Lung microvascular endothelial cell (primary cell): ENCODE measurements at regions not wholly inside any gene's neighbourhood (a gene's known extent, or its start where the extent isn't known, plus 50 kb on each side); places are given as distances from the start of the nearest gene placed in this dataset.
"Not testable (repeated sequence)": the region's sequence is repeated elsewhere in the genome, so short reads cannot be mapped to it uniquely, and the experiment has no call there.

Experiments
- DNase-seq, 2 donors: peaks; one replicate each; pipeline versions ENCODE4 v3.0.0 to v3.0.0-alpha.2; 2010; ENCODE audit warnings: low read depth in 2 of 2

- DNase-seq, result not testable (repeated sequence)
Observed at GRCh38 chr7:73244782-73245311, 63.8 kb downstream of the NSUN5 start.

GRCh38 chr7:73234994-73235717 lies 73.5 kb downstream of the NSUN5 start:
- not testable (repeated sequence) for DNase-seq

GRCh38 chr7:73225745-73226144 lies 82.9 kb downstream of the NSUN5 start:
- DNase-seq, result not testable (repeated sequence)

GRCh38 chr7:73221724-73222123 lies 86.9 kb downstream of the NSUN5 start:
- DNase-seq, result not testable (repeated sequence)

GRCh38 chr7:73220766-73221370 lies 87.8 kb downstream of the NSUN5 start:
- not testable (repeated sequence) for DNase-seq

GRCh38 chr7:73220357-73220756 lies 88.3 kb downstream of the NSUN5 start:
- DNase-seq, result not testable (repeated sequence)

- DNase-seq, result not testable (repeated sequence)
Observed at GRCh38 chr7:73218802-73219201, 89.8 kb downstream of the NSUN5 start.

GRCh38 chr7:73216046-73216675 lies 92.5 kb downstream of the NSUN5 start:
- DNase-seq, result not testable (repeated sequence)

GRCh38 chr7:73215232-73215631 lies 93.4 kb downstream of the NSUN5 start:
- DNase-seq, result not testable (repeated sequence)

- DNase-seq, result not testable (repeated sequence)
Observed at GRCh38 chr7:73214471-73214870, 94.2 kb downstream of the NSUN5 start.

- not testable (repeated sequence) for DNase-seq
Observed at GRCh38 chr7:73213076-73213475, 95.5 kb downstream of the NSUN5 start.

- DNase-seq, result not testable (repeated sequence)
Observed at GRCh38 chr7:73205594-73205993, 103.0 kb downstream of the NSUN5 start.

- DNase-seq, result not testable (repeated sequence)
Observed at GRCh38 chr7:73204898-73205297, 103.7 kb downstream of the NSUN5 start.

GRCh38 chr7:73203312-73203711 lies 105.3 kb downstream of the NSUN5 start:
- not testable (repeated sequence) for DNase-seq

- DNase-seq, result peak in 1 of 2 donors; percentile 1
Observed at GRCh38 chr7:73201264-73201663, 107.4 kb downstream of the NSUN5 start.

GRCh38 chr7:73200518-73201099 lies 108.0 kb downstream of the NSUN5 start:
- not testable (repeated sequence) for DNase-seq

- not testable (repeated sequence) for DNase-seq
Observed at GRCh38 chr7:73193991-73194390, 108.2 kb upstream of the SPDYE9 start.

- DNase-seq, result not testable (repeated sequence)
Observed at GRCh38 chr7:73190483-73191155, 104.8 kb upstream of the SPDYE9 start.

- DNase-seq, result not testable (repeated sequence)
Observed at GRCh38 chr7:73188287-73188686, 102.4 kb upstream of the SPDYE9 start.

- DNase-seq, result not testable (repeated sequence)
Observed at GRCh38 chr7:73186589-73187309, 100.9 kb upstream of the SPDYE9 start.

GRCh38 chr7:73176813-73177212 lies 91.0 kb upstream of the SPDYE9 start:
- not testable (repeated sequence) for DNase-seq
